ENCODE measurements at regions not wholly inside any gene's neighbourhood (a gene's known extent, or its start where the extent isn't known, plus 50 kb on each side); places are given as distances from the start of the nearest gene placed in this dataset.

- no peaks in the 10 kb centered on the region for H3K36me3 ChIP-seq
- intact Hi-C loops (cut with DNase I): loop anchor here in 1 of 10 donors (10.0 kb wide), 1 partner anchor 412 kb away; no protein-coding TSS in a partner anchor
- ATAC-seq: no peak
- WGBS, 4 donors: 50 to 57% (median 53%) methylated on average over 5 of the region's 5 CpGs
- peaks cover 0 to 9% (median 0%) of the 10 kb centered on the region in 12 donors for H3K9me3 ChIP-seq
- DNase-seq: no peak
- H3K27ac ChIP-seq: no peak overlapping the region
- no peaks in the 10 kb centered on the region for H3K4me1 ChIP-seq
- no peak for TF ChIP-seq CTCF (IDR thresholded peaks at IDR 0.05)
- TF ChIP-seq POLR2A (IDR thresholded peaks at IDR 0.05): no peak
- no peaks in the 10 kb centered on the region for H3K27me3 ChIP-seq
- no peak overlapping the region for H3K4me3 ChIP-seq
These were observed 714.8 kb downstream of the DHX35 start for GRCh38 chr20:39676857-39677391.

GRCh38 chr20:39676241-39676640 lies 714.1 kb downstream of the DHX35 start:
- Histone ChIP-seq H3K4me3 (no peak overlapping the region), H3K4me1 (no peaks in the 10 kb centered on the region), H3K36me3 (no peaks in the 10 kb centered on the region), H3K9me3 (peaks cover 0 to 9% (median 0%) of the 10 kb centered on the region in 12 donors), H3K27me3 (no peaks in the 10 kb centered on the region), H3K27ac (no peak overlapping the region)
- intact Hi-C loops (cut with DNase I): loop anchor here in 1 of 10 donors (10.0 kb wide), 1 partner anchor 411 kb away; no protein-coding TSS in a partner anchor
- DNase-seq (no peak), ATAC-seq (no peak)
- TF ChIP-seq POLR2A (IDR thresholded peaks at IDR 0.05) (no peak), CTCF (IDR thresholded peaks at IDR 0.05) (no peak)
- 88 to 92% (median 91%) methylated on average over 6 of the region's 6 CpGs for WGBS, 4 donors

- 58 to 69% (median 61%) methylated on average over 2 of the region's 2 CpGs for WGBS, 4 donors
- H3K36me3 ChIP-seq: no peaks in the 10 kb centered on the region
- TF ChIP-seq CTCF (IDR thresholded peaks at IDR 0.05) (no peak), POLR2A (IDR thresholded peaks at IDR 0.05) (no peak)
- intact Hi-C loops (cut with DNase I): loop anchor here in 1 of 10 donors (10.0 kb wide), 1 partner anchor 410 kb away; no protein-coding TSS in a partner anchor
- H3K4me3 ChIP-seq: no peak overlapping the region
- H3K27ac ChIP-seq: no peak overlapping the region
- peaks cover 0 to 4% (median 0%) of the 10 kb centered on the region in 12 donors for H3K9me3 ChIP-seq
- no peaks in the 10 kb centered on the region for H3K4me1 ChIP-seq
- no peak for DNase-seq
- ATAC-seq: no peak
- H3K27me3 ChIP-seq: no peaks in the 10 kb centered on the region
These were observed 712.7 kb downstream of the DHX35 start for GRCh38 chr20:39674842-39675241.

- 40 to 66% (median 61%) methylated on average over 2 of the region's 2 CpGs for WGBS, 4 donors
These were observed 708.8 kb downstream of the DHX35 start for GRCh38 chr20:39670988-39671387.

More at GRCh38 chr20:39670988-39671387, 708.8 kb downstream of the DHX35 start:
- TF ChIP-seq CTCF (IDR thresholded peaks at IDR 0.05) (no peak), POLR2A (IDR thresholded peaks at IDR 0.05) (no peak)
- ATAC-seq (no peak), DNase-seq (no peak)
- H3K4me1 ChIP-seq: no peaks in the 10 kb centered on the region
- H3K27me3 ChIP-seq: no peaks in the 10 kb centered on the region
- H3K27ac ChIP-seq: no peak overlapping the region
- no peak overlapping the region for H3K4me3 ChIP-seq
- intact Hi-C loops (cut with DNase I): loop anchor here in 1 of 10 donors (10.0 kb wide), 1 partner anchor 406 kb away; no protein-coding TSS in a partner anchor
- H3K36me3 ChIP-seq: no peaks in the 10 kb centered on the region
- H3K9me3 ChIP-seq: no peaks in the 10 kb centered on the region
